ENCODE measurements at regions not wholly inside any gene's neighbourhood (a gene's known extent, or its start where the extent isn't known, plus 50 kb on each side); places are given as distances from the start of the nearest gene placed in this dataset.

GRCh38 chr1:229067546-229067945 lies 203.4 kb upstream of the RAB4A start:
- no peaks in the 10 kb centered on the region for H3K36me3 ChIP-seq (ENCODE audit: insufficient read depth in 1 of 2, low read depth in 1 of 2)
- H3K9me3 ChIP-seq = no peaks in the 10 kb centered on the region
- ATAC-seq = no peak
- TF ChIP-seq, protein P1, sequence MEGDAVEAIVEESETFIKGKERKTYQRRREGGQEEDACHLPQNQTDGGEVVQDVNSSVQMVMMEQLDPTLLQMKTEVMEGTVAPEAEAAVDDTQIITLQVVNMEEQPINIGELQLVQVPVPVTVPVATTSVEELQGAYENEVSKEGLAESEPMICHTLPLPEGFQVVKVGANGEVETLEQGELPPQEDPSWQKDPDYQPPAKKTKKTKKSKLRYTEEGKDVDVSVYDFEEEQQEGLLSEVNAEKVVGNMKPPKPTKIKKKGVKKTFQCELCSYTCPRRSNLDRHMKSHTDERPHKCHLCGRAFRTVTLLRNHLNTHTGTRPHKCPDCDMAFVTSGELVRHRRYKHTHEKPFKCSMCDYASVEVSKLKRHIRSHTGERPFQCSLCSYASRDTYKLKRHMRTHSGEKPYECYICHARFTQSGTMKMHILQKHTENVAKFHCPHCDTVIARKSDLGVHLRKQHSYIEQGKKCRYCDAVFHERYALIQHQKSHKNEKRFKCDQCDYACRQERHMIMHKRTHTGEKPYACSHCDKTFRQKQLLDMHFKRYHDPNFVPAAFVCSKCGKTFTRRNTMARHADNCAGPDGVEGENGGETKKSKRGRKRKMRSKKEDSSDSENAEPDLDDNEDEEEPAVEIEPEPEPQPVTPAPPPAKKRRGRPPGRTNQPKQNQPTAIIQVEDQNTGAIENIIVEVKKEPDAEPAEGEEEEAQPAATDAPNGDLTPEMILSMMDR (IDR thresholded peaks at IDR 0.05) = no peak
- no peaks in the 10 kb centered on the region for H3K4me1 ChIP-seq
- intact Hi-C loops (cut with DNase I) = no loop called here
- H3K27me3 ChIP-seq (ENCODE audit: insufficient read depth in 3 of 3, low read length in 2 of 3) = no peaks in the 10 kb centered on the region
- H3K27ac ChIP-seq = no peak overlapping the region
- no peak overlapping the region for H3K4me3 ChIP-seq
- DNase-seq = no peak
- 55 to 78% (median 64%) methylated on average over 5 of the region's 5 CpGs for WGBS, 3 donors

GRCh38 chr1:229068270-229068987 lies 202.5 kb upstream of the RAB4A start:
- intact Hi-C loops (cut with DNase I) = no loop called here
- no peaks in the 10 kb centered on the region for H3K36me3 ChIP-seq (ENCODE audit: insufficient read depth in 1 of 2, low read depth in 1 of 2)
- H3K27ac ChIP-seq = no peak overlapping the region
- TF ChIP-seq, protein P1 (IDR thresholded peaks at IDR 0.05) = no peak
- H3K27me3 ChIP-seq (ENCODE audit: insufficient read depth in 3 of 3, low read length in 2 of 3) = no peaks in the 10 kb centered on the region
- 39 to 56% (median 47%) methylated on average over 7 of the region's 7 CpGs for WGBS, 3 donors
- H3K4me3 ChIP-seq = no peak overlapping the region
- DNase-seq (peak in 1 of 2 donors; percentile 34), ATAC-seq (peak in 3 of 4 donors; percentile 17 to 53 (median 35))
- H3K4me1 ChIP-seq = no peaks in the 10 kb centered on the region
- no peaks in the 10 kb centered on the region for H3K9me3 ChIP-seq

- no peaks in the 10 kb centered on the region for H3K36me3 ChIP-seq (ENCODE audit: insufficient read depth in 1 of 2, low read depth in 1 of 2)
- H3K27me3 ChIP-seq (ENCODE audit: insufficient read depth in 3 of 3, low read length in 2 of 3) = no peaks in the 10 kb centered on the region
- DNase-seq (no peak), ATAC-seq (no peak)
- TF ChIP-seq, protein P1 (IDR thresholded peaks at IDR 0.05) = no peak
- H3K9me3 ChIP-seq = no peaks in the 10 kb centered on the region
- H3K4me3 ChIP-seq = no peak overlapping the region
- intact Hi-C loops (cut with DNase I) = no loop called here
- H3K4me1 ChIP-seq = no peaks in the 10 kb centered on the region
- H3K27ac ChIP-seq = no peak overlapping the region
Observed at GRCh38 chr1:229069176-229069575, 201.7 kb upstream of the RAB4A start.

- Histone ChIP-seq H3K27me3 (ENCODE audit: insufficient read depth in 3 of 3, low read length in 2 of 3) (no peaks in the 10 kb centered on the region), H3K9me3 (no peaks in the 10 kb centered on the region), H3K4me1 (no peaks in the 10 kb centered on the region), H3K27ac (no peak overlapping the region), H3K4me3 (no peak overlapping the region), H3K36me3 (ENCODE audit: insufficient read depth in 1 of 2, low read depth in 1 of 2) (no peaks in the 10 kb centered on the region)
- intact Hi-C loops (cut with DNase I) = no loop called here
- DNase-seq = peak; percentile 74 to 80
- 28 to 50% (median 29%) methylated on average over 5 of the region's 5 CpGs for WGBS, 3 donors
- peak in 3 of 4 donors; percentile 52 to 91 (median 69) for ATAC-seq
- TF ChIP-seq, protein P1 (IDR thresholded peaks at IDR 0.05) = no peak
Observed at GRCh38 chr1:229070168-229070567, 200.7 kb upstream of the RAB4A start.

GRCh38 chr1:229073251-229073650 lies 197.7 kb upstream of the RAB4A start:
- DNase-seq (no peak), ATAC-seq (no peak)
- no peaks in the 10 kb centered on the region for H3K4me1 ChIP-seq
- no peaks in the 10 kb centered on the region for H3K9me3 ChIP-seq
- WGBS, 3 donors = 95 to 96% (median 96%) methylated on average over 6 of the region's 6 CpGs
- H3K27me3 ChIP-seq (ENCODE audit: insufficient read depth in 3 of 3, low read length in 2 of 3) = no peaks in the 10 kb centered on the region
- TF ChIP-seq, protein P1 (IDR thresholded peaks at IDR 0.05) = no peak
- no peak overlapping the region for H3K4me3 ChIP-seq
- intact Hi-C loops (cut with DNase I) = no loop called here
- no peak overlapping the region for H3K27ac ChIP-seq
- no peaks in the 10 kb centered on the region for H3K36me3 ChIP-seq (ENCODE audit: insufficient read depth in 1 of 2, low read depth in 1 of 2)

Data from psoas muscle (tissue), 7 donors.